Keratinocyte (primary cell): ENCODE measurements at regions not wholly inside any gene's neighbourhood (a gene's known extent, or its start where the extent isn't known, plus 50 kb on each side); places are given as distances from the start of the nearest gene placed in this dataset.

Experiments used
- DNase-seq: peaks from one replicate; pipeline ENCODE4 v3.0.0-alpha.2; 2011; ENCODE audit warnings: low read depth, missing footprints, low spot score
- FAIRE-seq: peaks from 2 replicates; lab custom pipeline; 2011; peaks lifted over from hg19 to GRCh38; lab: Jason Lieb, UNC
- H2AFZ ChIP-seq: 2 replicates; pipeline ENCODE4 v1.6.0; 2012; ENCODE audit warnings: low read length, control low read depth, inconsistent platforms; ENCODE audit not compliant: control insufficient read depth
- H3K27ac ChIP-seq: 2 replicates; pipeline ENCODE4 v1.5.1; 2011; ENCODE audit warnings: low read length; ENCODE audit not compliant: control insufficient read depth, insufficient read depth
- H3K27me3 ChIP-seq: 3 replicates; pipeline ENCODE4 v1.6.0; 2011; ENCODE audit warnings: low read length; ENCODE audit not compliant: control insufficient read depth, insufficient read depth; ENCODE audit errors: extremely low read depth
- H3K36me3 ChIP-seq, 2 experiments: 2 replicates in 1 of 2; 3 replicates in 1 of 2; pipeline ENCODE4 v1.5.1; 2011; ENCODE audit warnings: low read length in 2 of 2, mild to moderate bottlenecking in 1 of 2; ENCODE audit not compliant: control insufficient read depth in 2 of 2, insufficient read depth in 2 of 2; ENCODE audit errors: extremely low read depth in 1 of 2
- H3K4me1 ChIP-seq: 3 replicates; pipeline ENCODE4 v1.5.1; 2011; ENCODE audit warnings: low read length; ENCODE audit not compliant: control insufficient read depth, insufficient read depth; ENCODE audit errors: extremely low read depth
- H3K4me2 ChIP-seq: 3 replicates; pipeline ENCODE4 v1.6.0; 2011; ENCODE audit warnings: low read depth, low read length; ENCODE audit not compliant: control insufficient read depth, insufficient read depth; ENCODE audit errors: extremely low read depth
- H3K4me3 ChIP-seq, 3 experiments: fragments of 200-600 bp in 1 of 3; sonication (generic) in 1 of 3; 2 replicates in 2 of 3; 3 replicates in 1 of 3; pipeline ENCODE4 v1.5.1; 2011 to 2016; ENCODE audit warnings: low read length in 3 of 3, mild to moderate bottlenecking in 3 of 3, control low read depth in 2 of 3, inconsistent platforms in 1 of 3, low read depth in 1 of 3, mixed read lengths in 1 of 3, mixed run types in 1 of 3, moderate library complexity in 1 of 3; ENCODE audit not compliant: control insufficient read depth in 2 of 3, insufficient read depth in 2 of 3; ENCODE audit errors: extremely low read depth in 1 of 3
- H3K79me2 ChIP-seq: 2 replicates; pipeline ENCODE4 v1.6.0; 2012; ENCODE audit warnings: low read length; ENCODE audit not compliant: control insufficient read depth, insufficient read depth
- H3K9ac ChIP-seq: 3 replicates; pipeline ENCODE4 v1.6.0; 2011; ENCODE audit warnings: low read length; ENCODE audit not compliant: control insufficient read depth, insufficient read depth; ENCODE audit errors: extremely low read depth
- H3K9me1 ChIP-seq: 3 replicates; pipeline ENCODE4 v1.6.0; 2011; ENCODE audit warnings: low read length; ENCODE audit not compliant: control insufficient read depth, insufficient read depth; ENCODE audit errors: extremely low read depth
- H3K9me3 ChIP-seq: 2 replicates; pipeline ENCODE4 v1.5.1; 2012; ENCODE audit warnings: low read depth, low read length; ENCODE audit not compliant: control insufficient read depth
- H4K20me1 ChIP-seq: 3 replicates; pipeline ENCODE4 v1.6.0; 2011; ENCODE audit warnings: low read length; ENCODE audit not compliant: control insufficient read depth, insufficient read depth; ENCODE audit errors: extremely low read depth
- EZH2 ChIP-seq: IDR thresholded peaks from one replicate; pipeline ENCODE4 v1.6.1; 2012; ENCODE audit warnings: inconsistent platforms, mild to moderate bottlenecking, low read length, moderate library complexity
- dilution Hi-C: fragments of 300-500 bp; cut with MboI; formaldehyde crosslinking; loops from one replicate; pipeline ENCODE4 v1.7.0; 2020; ENCODE audit warnings: low sequenced_read_pairs; ENCODE audit not compliant: extremely low pct_ligation_motif_present
- TF ChIP-seq, protein P1 (sequence below), 3 experiments: IDR thresholded peaks in 1 of 3; conservative IDR thresholded peaks in 1 of 3; optimal IDR thresholded peaks in 1 of 3; 2 replicates in 2 of 3; 3 replicates in 1 of 3; pipeline versions ENCODE3 to v1.5.1; 2011; ENCODE audit warnings: low read length in 3 of 3, mild to moderate bottlenecking in 3 of 3, moderate library complexity in 2 of 3, control low read depth in 1 of 3, inconsistent platforms in 1 of 3; ENCODE audit not compliant: insufficient read depth in 2 of 3; ENCODE audit errors: extremely low read depth in 1 of 3

DNA sequence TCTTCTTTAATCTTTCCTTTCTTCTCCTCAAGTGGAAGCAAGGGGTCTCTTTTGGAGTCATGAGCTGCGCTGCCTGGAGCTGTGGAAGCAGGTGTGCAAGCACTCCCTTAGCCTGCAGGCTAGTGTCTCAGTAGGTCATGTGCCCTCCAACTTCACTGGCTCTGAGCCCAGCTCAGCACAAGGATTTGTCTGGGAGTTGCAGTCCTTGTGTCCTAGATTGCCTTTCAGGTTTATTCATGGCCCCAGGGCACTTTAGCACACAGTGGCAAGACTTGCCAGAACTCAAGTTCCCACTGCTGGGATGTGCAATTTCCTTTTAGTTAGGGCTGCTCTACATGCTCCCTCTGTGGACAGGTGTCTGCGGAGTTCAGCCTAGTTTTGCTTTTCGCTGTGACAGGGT, 211.7 kb downstream of the LIG4 start:
- H3K4me3 ChIP-seq: no peak overlapping the region
- no peak for TF ChIP-seq EZH2
- TF ChIP-seq, protein P1, sequence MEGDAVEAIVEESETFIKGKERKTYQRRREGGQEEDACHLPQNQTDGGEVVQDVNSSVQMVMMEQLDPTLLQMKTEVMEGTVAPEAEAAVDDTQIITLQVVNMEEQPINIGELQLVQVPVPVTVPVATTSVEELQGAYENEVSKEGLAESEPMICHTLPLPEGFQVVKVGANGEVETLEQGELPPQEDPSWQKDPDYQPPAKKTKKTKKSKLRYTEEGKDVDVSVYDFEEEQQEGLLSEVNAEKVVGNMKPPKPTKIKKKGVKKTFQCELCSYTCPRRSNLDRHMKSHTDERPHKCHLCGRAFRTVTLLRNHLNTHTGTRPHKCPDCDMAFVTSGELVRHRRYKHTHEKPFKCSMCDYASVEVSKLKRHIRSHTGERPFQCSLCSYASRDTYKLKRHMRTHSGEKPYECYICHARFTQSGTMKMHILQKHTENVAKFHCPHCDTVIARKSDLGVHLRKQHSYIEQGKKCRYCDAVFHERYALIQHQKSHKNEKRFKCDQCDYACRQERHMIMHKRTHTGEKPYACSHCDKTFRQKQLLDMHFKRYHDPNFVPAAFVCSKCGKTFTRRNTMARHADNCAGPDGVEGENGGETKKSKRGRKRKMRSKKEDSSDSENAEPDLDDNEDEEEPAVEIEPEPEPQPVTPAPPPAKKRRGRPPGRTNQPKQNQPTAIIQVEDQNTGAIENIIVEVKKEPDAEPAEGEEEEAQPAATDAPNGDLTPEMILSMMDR (optimal IDR thresholded peaks at IDR 0.05 in 1 of 3, IDR thresholded peaks at IDR 0.05 in 1 of 3, conservative IDR thresholded peaks at IDR 0.05 in 1 of 3; ENCODE audit: extremely low read depth in 1 of 3, insufficient read depth in 2 of 3, low read length in 3 of 3): no peak
- H3K4me2 ChIP-seq: no peak overlapping the region
- H3K4me1 ChIP-seq: no peaks in the 10 kb centered on the region
- no peak for DNase-seq
- no peaks in the 10 kb centered on the region for H3K79me2 ChIP-seq
- H3K27me3 ChIP-seq: no peaks in the 10 kb centered on the region
- no peak overlapping the region for H2AFZ ChIP-seq
- no peak overlapping the region for H3K9ac ChIP-seq
- no peaks in the 10 kb centered on the region for H3K36me3 ChIP-seq
- H3K9me1 ChIP-seq: no peaks in the 10 kb centered on the region
- H3K27ac ChIP-seq: no peak overlapping the region
- dilution Hi-C loops: no loop called here
- H4K20me1 ChIP-seq: no peaks in the 10 kb centered on the region
- H3K9me3 ChIP-seq: peaks cover 2% of the 10 kb centered on the region
- FAIRE-seq: no peak

DNA sequence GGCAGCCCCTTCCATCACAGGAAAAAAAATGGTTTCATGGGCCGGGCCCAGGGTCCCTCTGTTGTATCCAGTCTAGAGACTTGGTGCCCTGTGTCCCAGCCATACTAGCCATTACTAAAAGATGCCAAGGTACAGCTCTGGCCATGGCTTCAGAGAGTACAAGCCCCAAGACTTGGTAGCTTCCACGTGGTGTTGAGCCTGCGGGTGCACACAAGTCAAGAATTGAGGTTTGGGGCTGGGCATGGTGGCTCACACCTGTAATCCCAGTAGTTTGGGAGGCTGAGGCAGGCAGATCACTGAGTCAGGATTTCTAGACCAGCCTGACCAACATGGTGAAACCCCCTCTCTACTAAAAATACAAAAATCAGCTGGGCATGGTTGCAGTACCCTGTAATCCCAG, 214.3 kb downstream of the LIG4 start:
- no peak overlapping the region for H3K4me3 ChIP-seq
- dilution Hi-C loops: no loop called here
- H4K20me1 ChIP-seq: no peaks in the 10 kb centered on the region
- no peak overlapping the region for H3K9ac ChIP-seq
- H3K9me1 ChIP-seq: no peaks in the 10 kb centered on the region
- H3K4me1 ChIP-seq: no peaks in the 10 kb centered on the region
- H3K36me3 ChIP-seq: no peaks in the 10 kb centered on the region
- no peak overlapping the region for H3K4me2 ChIP-seq
- TF ChIP-seq, protein P1 (optimal IDR thresholded peaks at IDR 0.05 in 1 of 3, IDR thresholded peaks at IDR 0.05 in 1 of 3, conservative IDR thresholded peaks at IDR 0.05 in 1 of 3; ENCODE audit: extremely low read depth in 1 of 3, insufficient read depth in 2 of 3, low read length in 3 of 3): no peak
- no peak for TF ChIP-seq EZH2
- no peaks in the 10 kb centered on the region for H3K27me3 ChIP-seq
- H3K27ac ChIP-seq: no peak overlapping the region
- H3K9me3 ChIP-seq: peaks cover 2% of the 10 kb centered on the region
- FAIRE-seq (no peak), DNase-seq (no peak)
- H3K79me2 ChIP-seq: no peaks in the 10 kb centered on the region
- no peak overlapping the region for H2AFZ ChIP-seq
